Gastrocnemius medialis (tissue), 4 donors: ENCODE measurements at regions not wholly inside any gene's neighbourhood (a gene's known extent, or its start where the extent isn't known, plus 50 kb on each side); places are given as distances from the start of the nearest gene placed in this dataset.

ENCODE experiments used
- POLR2A ChIP-seq, 2 donors: fragments of 450-650 bp; IDR thresholded peaks; one replicate each; pipeline ENCODE4 v1.6.1; 2017; ENCODE audit warnings: antibody characterized with exemption in 2 of 2, mild to moderate bottlenecking in 2 of 2, moderate library complexity in 2 of 2
- TF ChIP-seq, protein P1 (sequence below), 5 experiments: fragments of 450-650 bp in 3 of 5; fragments of 200-600 bp in 2 of 5; sonication (generic) in 2 of 5; IDR thresholded peaks in 4 of 5; conservative IDR thresholded peaks in 1 of 5; 1 replicate in 4 of 5; 2 replicates in 1 of 5; pipeline ENCODE4 v1.5.1; 2016 to 2019; ENCODE audit warnings: antibody characterized with exemption in 5 of 5, mild to moderate bottlenecking in 3 of 5, moderate library complexity in 3 of 5

- TF ChIP-seq, protein P1, sequence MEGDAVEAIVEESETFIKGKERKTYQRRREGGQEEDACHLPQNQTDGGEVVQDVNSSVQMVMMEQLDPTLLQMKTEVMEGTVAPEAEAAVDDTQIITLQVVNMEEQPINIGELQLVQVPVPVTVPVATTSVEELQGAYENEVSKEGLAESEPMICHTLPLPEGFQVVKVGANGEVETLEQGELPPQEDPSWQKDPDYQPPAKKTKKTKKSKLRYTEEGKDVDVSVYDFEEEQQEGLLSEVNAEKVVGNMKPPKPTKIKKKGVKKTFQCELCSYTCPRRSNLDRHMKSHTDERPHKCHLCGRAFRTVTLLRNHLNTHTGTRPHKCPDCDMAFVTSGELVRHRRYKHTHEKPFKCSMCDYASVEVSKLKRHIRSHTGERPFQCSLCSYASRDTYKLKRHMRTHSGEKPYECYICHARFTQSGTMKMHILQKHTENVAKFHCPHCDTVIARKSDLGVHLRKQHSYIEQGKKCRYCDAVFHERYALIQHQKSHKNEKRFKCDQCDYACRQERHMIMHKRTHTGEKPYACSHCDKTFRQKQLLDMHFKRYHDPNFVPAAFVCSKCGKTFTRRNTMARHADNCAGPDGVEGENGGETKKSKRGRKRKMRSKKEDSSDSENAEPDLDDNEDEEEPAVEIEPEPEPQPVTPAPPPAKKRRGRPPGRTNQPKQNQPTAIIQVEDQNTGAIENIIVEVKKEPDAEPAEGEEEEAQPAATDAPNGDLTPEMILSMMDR (IDR thresholded peaks at IDR 0.05 in 4 of 5, conservative IDR thresholded peaks at IDR 0.05 in 1 of 5): no peak
- no peak for TF ChIP-seq POLR2A (IDR thresholded peaks at IDR 0.05)
Observed at GRCh38 chrX:1059576-1060561, 152.6 kb downstream of the CRLF2 start.
